Bronchial epithelial cell (primary cell): ENCODE measurements at regions not wholly inside any gene's neighbourhood (a gene's known extent, or its start where the extent isn't known, plus 50 kb on each side); places are given as distances from the start of the nearest gene placed in this dataset.

Experiments
- DNase-seq: peaks from one replicate; pipeline ENCODE4 v3.0.0-alpha.2; 2010; ENCODE audit warnings: low read depth
- FAIRE-seq: peaks from 2 replicates; lab custom pipeline; 2011; peaks lifted over from hg19 to GRCh38; lab: Jason Lieb, UNC
- H3K27me3 ChIP-seq: 2 replicates; pipeline ENCODE4 v1.5.1; 2011; ENCODE audit warnings: low read length; ENCODE audit not compliant: control insufficient read depth, insufficient read depth
- H3K36me3 ChIP-seq: 2 replicates; pipeline ENCODE4 v1.5.1; 2011; ENCODE audit warnings: low read length; ENCODE audit not compliant: control insufficient read depth, insufficient read depth
- H3K4me3 ChIP-seq: 2 replicates; pipeline ENCODE4 v1.5.1; 2011; ENCODE audit warnings: mild to moderate bottlenecking, low read depth, low read length, control low read depth
- TF ChIP-seq, protein P1 (sequence below): IDR thresholded peaks from 2 replicates; pipeline ENCODE4 v1.5.1; 2011; ENCODE audit warnings: mild to moderate bottlenecking, moderate library complexity, low read length, control low read depth, inconsistent platforms; ENCODE audit not compliant: insufficient read depth, severe bottlenecking

DNA sequence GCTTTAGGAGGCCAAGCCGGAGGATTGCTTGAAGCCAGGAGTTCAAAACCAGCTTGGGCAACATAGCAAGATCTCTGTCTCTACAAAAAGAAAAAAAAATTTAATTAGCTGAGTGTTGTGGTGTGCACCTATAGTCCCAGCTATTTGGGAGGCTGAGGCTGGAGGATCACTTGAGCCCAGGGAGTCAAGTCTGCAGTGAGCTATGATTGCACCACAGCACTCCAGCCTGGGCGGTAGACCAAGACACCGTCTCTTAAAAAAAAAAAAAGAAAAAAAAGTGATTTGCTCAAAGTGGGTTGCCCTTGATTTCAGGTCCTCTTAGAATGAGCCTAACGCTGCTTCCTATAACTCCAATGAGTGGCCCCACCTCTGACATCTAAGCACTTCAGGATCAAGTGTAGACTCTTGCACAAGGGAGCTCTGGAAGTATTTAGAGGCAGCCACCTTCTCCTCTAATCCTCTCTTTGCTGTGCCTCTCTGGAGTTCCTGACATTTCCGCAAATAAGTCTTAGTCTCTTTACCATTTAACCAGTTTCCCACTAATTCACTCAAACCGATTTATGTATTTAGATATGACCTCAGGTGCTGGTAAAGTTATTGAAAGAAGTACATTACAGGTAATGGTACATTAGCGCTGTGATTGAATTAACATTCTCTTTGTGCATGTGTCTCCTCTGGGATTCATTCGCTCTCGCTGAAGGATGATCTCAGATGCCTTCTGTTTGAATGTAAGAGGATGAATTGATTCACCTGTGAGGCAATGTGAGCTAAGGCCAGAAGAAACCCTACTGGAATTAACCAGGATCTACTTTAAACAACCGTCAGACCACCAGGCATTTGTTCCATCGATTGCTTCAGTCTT lies 60.8 kb upstream of the CELF2 start:
- DNase-seq (no peak), FAIRE-seq (no peak)
- Histone ChIP-seq H3K4me3 (no peak overlapping the region), H3K36me3 (no peaks in the 10 kb centered on the region), H3K27me3 (no peaks in the 10 kb centered on the region)
- TF ChIP-seq, protein P1, sequence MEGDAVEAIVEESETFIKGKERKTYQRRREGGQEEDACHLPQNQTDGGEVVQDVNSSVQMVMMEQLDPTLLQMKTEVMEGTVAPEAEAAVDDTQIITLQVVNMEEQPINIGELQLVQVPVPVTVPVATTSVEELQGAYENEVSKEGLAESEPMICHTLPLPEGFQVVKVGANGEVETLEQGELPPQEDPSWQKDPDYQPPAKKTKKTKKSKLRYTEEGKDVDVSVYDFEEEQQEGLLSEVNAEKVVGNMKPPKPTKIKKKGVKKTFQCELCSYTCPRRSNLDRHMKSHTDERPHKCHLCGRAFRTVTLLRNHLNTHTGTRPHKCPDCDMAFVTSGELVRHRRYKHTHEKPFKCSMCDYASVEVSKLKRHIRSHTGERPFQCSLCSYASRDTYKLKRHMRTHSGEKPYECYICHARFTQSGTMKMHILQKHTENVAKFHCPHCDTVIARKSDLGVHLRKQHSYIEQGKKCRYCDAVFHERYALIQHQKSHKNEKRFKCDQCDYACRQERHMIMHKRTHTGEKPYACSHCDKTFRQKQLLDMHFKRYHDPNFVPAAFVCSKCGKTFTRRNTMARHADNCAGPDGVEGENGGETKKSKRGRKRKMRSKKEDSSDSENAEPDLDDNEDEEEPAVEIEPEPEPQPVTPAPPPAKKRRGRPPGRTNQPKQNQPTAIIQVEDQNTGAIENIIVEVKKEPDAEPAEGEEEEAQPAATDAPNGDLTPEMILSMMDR, result no peak

DNA sequence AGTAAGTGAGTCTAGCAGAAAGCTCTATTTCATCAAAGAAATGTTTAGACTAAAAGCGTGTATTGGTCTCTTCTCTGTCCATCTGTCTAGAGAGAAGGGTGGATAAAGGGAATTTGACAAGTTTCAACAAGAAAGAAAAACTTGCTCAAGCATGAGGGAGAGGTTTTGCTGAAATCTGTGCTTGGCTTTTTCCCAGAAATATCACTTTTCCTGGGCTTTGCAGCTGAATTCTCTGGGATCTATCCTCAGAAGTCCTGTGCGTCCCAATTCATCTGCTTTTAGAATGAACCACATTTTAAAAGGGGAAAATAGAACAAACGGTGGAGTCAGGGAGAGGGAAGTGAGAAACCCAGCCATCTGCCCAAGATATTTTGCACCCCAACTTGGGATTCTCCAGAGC lies 59.6 kb upstream of the CELF2 start:
- TF ChIP-seq, protein P1, result no peak
- H3K36me3 ChIP-seq, result no peaks in the 10 kb centered on the region
- no peak overlapping the region for H3K4me3 ChIP-seq
- DNase-seq, result peak; percentile 15
- FAIRE-seq, result no peak
- H3K27me3 ChIP-seq, result no peaks in the 10 kb centered on the region

DNA sequence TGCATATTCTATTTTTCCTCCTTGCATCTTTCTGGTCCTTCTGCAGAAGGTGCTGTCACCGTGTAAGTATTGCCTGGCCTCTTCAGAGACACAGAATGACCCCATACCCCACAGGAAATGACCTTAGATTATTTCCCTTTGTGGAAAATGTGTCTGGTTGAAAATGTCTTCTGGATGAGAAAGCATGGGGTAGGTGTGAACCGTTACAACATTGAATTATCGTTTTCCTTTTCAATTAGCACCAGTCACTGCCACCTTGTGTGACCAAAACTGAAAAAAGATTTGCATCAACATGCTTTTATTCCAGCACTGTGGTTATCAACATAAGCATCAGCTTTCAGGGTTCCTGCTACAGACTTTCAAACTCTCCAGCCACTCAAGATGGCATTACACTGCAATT lies 58.0 kb upstream of the CELF2 start:
- no peaks in the 10 kb centered on the region for H3K36me3 ChIP-seq
- FAIRE-seq (no peak), DNase-seq (no peak)
- TF ChIP-seq, protein P1, result no peak
- no peak overlapping the region for H3K4me3 ChIP-seq
- H3K27me3 ChIP-seq, result no peaks in the 10 kb centered on the region

DNA sequence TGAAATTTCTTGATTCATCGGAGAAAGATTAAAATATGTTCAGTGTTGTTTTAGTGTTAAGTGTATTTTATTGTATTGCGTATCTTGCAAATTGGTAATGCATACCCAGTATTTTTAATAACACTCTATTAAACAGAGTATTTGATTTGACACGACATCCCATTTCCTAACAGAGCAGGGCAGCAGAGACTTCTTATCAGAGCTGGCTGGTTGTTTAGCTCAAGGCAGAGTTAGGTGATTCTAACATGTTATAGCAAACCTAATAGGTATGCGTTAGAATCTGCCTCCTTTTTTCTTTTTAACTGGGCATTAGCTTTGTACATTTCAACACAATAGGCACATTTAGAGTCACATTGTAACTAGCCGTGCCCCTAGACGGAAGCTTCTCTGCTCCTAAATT lies 57.1 kb upstream of the CELF2 start:
- DNase-seq, result no peak

DNA sequence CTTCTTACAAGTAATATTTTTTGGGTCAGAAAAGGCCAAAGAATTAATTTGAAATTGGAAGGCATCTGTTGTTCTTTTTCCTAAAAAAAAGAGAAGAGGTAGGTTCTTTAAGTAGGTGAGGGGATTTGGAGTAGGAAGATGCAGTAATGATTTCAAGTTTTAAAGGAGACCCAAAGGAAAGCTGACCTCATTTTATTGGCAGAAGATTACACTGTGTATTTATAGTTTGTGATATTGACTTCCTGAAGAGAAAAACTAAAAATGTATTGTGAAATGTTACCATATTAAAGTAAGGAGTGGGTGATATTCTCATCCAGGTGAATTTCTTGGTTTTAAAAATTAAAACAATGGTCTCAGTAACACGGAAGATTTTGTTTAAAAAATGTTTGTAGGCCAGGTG lies 56.6 kb upstream of the CELF2 start:
- TF ChIP-seq, protein P1, result no peak
- FAIRE-seq (no peak), DNase-seq (no peak)
- no peaks in the 10 kb centered on the region for H3K36me3 ChIP-seq
- no peaks in the 10 kb centered on the region for H3K27me3 ChIP-seq
- no peak overlapping the region for H3K4me3 ChIP-seq

More for the DNA sequence above, 57.1 kb upstream of the CELF2 start:
- Histone ChIP-seq H3K4me3 (no peak overlapping the region), H3K36me3 (no peaks in the 10 kb centered on the region), H3K27me3 (no peaks in the 10 kb centered on the region)
- no peak for FAIRE-seq
- TF ChIP-seq, protein P1, result no peak

DNA sequence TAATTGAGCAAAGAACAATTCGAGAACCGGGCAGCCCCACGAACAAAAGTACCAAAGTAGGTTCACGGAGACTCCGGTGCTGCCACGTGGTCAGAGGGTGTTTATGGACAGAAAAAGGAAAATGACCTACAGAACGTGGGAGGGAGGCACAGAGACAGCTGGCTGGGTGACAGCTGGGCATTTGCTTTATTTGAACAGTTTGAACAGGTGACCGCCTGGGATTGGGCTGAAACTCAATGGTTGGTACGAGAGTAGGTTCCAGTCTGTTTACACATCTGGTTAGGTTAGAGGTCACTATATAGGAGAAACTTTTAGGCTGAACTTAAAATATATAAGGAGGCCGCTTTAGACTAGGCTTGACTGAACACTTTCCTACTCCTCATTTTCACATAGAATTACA lies 50.6 kb upstream of the CELF2 start:
- Histone ChIP-seq H3K36me3 (no peaks in the 10 kb centered on the region), H3K27me3 (no peaks in the 10 kb centered on the region), H3K4me3 (no peak overlapping the region)
- TF ChIP-seq, protein P1, result no peak
- DNase-seq (no peak), FAIRE-seq (no peak)
